ENCODE measurements at regions not wholly inside any gene's neighbourhood (a gene's known extent, or its start where the extent isn't known, plus 50 kb on each side); places are given as distances from the start of the nearest gene placed in this dataset.

DNA sequence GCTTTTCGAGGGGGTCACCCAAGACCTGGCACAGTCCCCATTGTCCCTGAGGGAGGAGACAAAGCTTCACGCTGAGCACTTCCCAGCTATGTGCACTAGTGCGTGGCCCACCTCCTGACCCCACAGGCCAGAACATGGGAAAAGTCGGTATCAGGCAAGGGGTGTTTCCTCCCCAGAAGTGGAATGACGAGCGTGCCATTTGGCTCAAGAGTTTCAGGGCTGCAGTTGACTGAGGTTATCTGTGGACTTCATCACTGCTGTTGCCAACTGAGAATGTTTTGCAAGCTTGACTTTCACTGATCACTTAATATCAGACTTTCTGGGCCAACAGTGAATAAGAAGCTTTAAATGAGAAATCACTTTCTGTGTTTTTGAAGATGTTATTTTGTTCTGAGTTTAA, 137.0 kb upstream of the AFDN start:
- TF ChIP-seq, protein P1, sequence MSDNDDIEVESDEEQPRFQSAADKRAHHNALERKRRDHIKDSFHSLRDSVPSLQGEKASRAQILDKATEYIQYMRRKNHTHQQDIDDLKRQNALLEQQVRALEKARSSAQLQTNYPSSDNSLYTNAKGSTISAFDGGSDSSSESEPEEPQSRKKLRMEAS (IDR thresholded peaks at IDR 0.05), result no peak
- TF ChIP-seq SMC3 (IDR thresholded peaks at IDR 0.05), result no peak
- no peak for TF ChIP-seq POLR2A (IDR thresholded peaks at IDR 0.05; ENCODE audit: low read length)
- TF ChIP-seq, protein P2, sequence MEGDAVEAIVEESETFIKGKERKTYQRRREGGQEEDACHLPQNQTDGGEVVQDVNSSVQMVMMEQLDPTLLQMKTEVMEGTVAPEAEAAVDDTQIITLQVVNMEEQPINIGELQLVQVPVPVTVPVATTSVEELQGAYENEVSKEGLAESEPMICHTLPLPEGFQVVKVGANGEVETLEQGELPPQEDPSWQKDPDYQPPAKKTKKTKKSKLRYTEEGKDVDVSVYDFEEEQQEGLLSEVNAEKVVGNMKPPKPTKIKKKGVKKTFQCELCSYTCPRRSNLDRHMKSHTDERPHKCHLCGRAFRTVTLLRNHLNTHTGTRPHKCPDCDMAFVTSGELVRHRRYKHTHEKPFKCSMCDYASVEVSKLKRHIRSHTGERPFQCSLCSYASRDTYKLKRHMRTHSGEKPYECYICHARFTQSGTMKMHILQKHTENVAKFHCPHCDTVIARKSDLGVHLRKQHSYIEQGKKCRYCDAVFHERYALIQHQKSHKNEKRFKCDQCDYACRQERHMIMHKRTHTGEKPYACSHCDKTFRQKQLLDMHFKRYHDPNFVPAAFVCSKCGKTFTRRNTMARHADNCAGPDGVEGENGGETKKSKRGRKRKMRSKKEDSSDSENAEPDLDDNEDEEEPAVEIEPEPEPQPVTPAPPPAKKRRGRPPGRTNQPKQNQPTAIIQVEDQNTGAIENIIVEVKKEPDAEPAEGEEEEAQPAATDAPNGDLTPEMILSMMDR (IDR thresholded peaks at IDR 0.05), result no peak
- no peak for TF ChIP-seq CEBPB (IDR thresholded peaks at IDR 0.05)
- TF ChIP-seq MAFK (IDR thresholded peaks at IDR 0.05; ENCODE audit: partially characterized antibody), result no peak
- TF ChIP-seq CHD2 (IDR thresholded peaks at IDR 0.05; ENCODE audit: low read length, partially characterized antibody), result no peak
- TF ChIP-seq NPAS2 (CRISPR knock-in tag; IDR thresholded peaks at IDR 0.05; ENCODE audit: borderline replicate concordance), result no peak
